Thymus (tissue), 11 donors: ENCODE measurements at regions not wholly inside any gene's neighbourhood (a gene's known extent, or its start where the extent isn't known, plus 50 kb on each side); places are given as distances from the start of the nearest gene placed in this dataset.
A peak's percentile ranks its signal among the peaks of the same experiment; 100 is the strongest.

ENCODE experiments used
- DNase-seq, 9 donors: peaks; one replicate each; pipeline ENCODE4 v3.0.0-alpha.2; 2013; ENCODE audit warnings: low spot score in 9 of 9, low read depth in 6 of 9, missing footprints in 1 of 9
- H3K27ac ChIP-seq, 2 donors: one replicate each; pipeline ENCODE4 v1.5.1; 2013; ENCODE audit warnings: control low read depth in 1 of 2, low read depth in 1 of 2, low read length in 1 of 2, mild to moderate bottlenecking in 1 of 2, moderate library complexity in 1 of 2
- H3K27me3 ChIP-seq, 2 donors: one replicate each; pipeline ENCODE4 v1.5.1; 2013; ENCODE audit warnings: low read length in 1 of 2; ENCODE audit not compliant: control insufficient read depth in 2 of 2, insufficient read depth in 1 of 2
- H3K36me3 ChIP-seq, 2 donors: one replicate each; pipeline ENCODE4 v1.5.1; 2013; ENCODE audit warnings: low read length in 1 of 2, mild to moderate bottlenecking in 1 of 2, moderate library complexity in 1 of 2; ENCODE audit not compliant: control insufficient read depth in 2 of 2, insufficient read depth in 2 of 2
- H3K4me1 ChIP-seq, 2 donors: one replicate each; pipeline ENCODE4 v1.5.1; 2013; ENCODE audit warnings: low read length in 2 of 2; ENCODE audit not compliant: control insufficient read depth in 2 of 2, insufficient read depth in 2 of 2
- H3K4me3 ChIP-seq, 2 donors: one replicate each; pipeline ENCODE4 v1.5.1; 2013; ENCODE audit warnings: low read length in 2 of 2, control low read depth in 1 of 2, mild to moderate bottlenecking in 1 of 2
- H3K9me3 ChIP-seq, 2 donors: one replicate each; pipeline ENCODE4 v1.5.1; 2013; ENCODE audit warnings: low read length in 1 of 2, mild to moderate bottlenecking in 1 of 2; ENCODE audit not compliant: control insufficient read depth in 2 of 2, insufficient read depth in 1 of 2
- WGBS: extraction: QIAGEN DNeasy Blood & Tissue Kit; methylation state at CpG from one replicate; pipeline ENCODE4 v1.1.7; 2013; 5-methylcytosine and 5-hydroxymethylcytosine counted together
- donor health status: healthy.

DNA sequence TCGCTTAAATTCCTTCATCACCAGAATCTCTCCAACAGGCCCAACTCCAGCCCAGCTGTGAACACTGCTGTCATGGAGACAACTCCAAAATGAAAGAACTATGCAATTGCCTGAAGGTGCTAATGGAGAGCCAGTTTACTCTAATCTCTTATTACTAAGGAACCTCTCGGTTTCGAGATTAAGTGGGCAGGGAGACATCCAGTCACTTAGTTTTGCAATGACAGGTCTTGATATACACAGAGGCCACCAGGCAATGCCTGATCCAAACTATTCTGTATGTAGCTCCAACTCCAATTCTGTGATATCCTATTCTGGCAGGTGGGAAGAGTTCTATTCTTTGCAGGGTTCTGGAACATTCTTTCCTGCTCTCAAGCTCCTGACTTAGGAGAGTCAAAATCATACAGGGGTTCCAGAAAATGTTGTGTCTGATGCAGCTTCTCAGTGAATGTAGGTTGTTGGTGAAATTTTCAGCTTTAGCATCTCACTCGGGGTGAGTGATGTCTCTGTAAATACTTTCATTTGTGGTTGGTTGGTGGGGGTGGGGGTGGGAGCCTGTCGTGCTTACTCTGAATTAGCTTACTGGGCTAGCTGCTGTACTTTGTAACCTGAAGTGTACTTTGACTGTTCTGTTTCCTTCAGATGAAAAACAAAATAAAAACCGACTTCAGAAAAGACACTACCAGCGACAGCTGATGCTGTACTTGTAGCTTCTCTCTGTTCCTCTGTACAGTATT lies 170.9 kb downstream of the PALM2AKAP2 start:
- Histone ChIP-seq H3K4me3 (no peak overlapping the region), H3K27ac (peak overlapping the region; percentile 77), H3K9me3 (no peaks in the 10 kb centered on the region), H3K27me3 (no peaks in the 10 kb centered on the region), H3K36me3 (no peaks in the 10 kb centered on the region), H3K4me1 (peaks cover 19 to 20% of the 10 kb centered on the region in 2 donors)
- WGBS = 52% methylated on average over 7 of the region's 7 CpGs
- DNase-seq = peak in 2 of 9 donors; percentile 48 to 70

DNA sequence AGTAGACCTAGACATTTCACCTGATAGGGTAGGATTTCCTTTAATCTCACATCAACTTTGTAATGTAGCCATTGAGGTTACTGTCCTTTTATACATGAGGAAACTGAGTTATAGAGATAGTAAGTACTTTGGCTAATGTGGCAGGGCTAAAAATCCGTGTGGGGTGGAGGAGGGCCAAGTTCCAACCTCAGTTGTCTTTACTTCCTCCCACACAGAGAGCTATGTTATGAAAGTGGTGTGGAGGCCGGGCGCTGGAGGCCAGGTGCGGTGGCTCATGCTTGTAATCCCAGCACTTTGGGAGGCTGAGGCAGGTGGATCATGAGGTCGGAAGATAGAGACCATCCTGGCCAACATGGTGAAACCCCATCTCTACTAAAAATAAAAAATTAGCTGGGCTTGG lies 173.3 kb downstream of the PALM2AKAP2 start:
- 91% methylated on average over 5 of the region's 5 CpGs for WGBS
- H3K9me3 ChIP-seq = no peaks in the 10 kb centered on the region
- H3K27ac ChIP-seq = no peak overlapping the region
- no peaks in the 10 kb centered on the region for H3K27me3 ChIP-seq
- DNase-seq = no peak
- H3K4me3 ChIP-seq = no peak overlapping the region
- H3K4me1 ChIP-seq = peaks cover 20 to 30% of the 10 kb centered on the region in 2 donors
- H3K36me3 ChIP-seq = no peaks in the 10 kb centered on the region

DNA sequence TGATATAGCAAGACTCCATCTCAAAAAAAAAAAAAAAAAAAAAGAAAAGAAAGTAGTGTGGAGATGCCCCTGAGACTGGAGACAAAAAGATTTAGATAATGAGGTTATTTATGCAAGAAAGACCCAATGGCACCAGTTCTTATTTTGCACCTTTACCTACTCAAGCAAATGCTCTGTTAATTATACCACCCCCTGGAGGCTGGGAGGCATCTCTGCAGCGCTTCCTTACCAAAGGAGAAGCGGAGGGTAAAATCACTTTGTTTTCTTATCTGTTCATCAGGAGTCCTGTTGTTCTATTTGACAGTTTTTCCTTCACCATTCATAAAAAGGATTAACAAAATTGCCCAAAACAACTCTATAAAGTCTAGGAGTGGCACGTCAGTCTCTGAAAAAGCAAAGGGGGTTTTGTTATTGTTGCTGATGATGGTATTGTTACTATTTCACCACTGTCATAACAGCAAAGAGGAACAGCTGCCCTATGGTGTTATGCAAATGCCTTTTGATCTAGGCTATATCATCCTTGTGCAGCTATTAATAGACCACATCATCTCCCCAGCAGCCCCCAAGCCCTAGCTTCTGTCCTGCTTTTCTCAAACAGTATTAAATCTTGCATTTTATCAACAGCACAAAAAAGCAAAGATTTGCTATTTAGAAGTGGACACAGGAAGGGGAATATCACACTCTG lies 174.0 kb downstream of the PALM2AKAP2 start:
- DNase-seq = no peak
- no peaks in the 10 kb centered on the region for H3K36me3 ChIP-seq
- peaks cover 20 to 30% of the 10 kb centered on the region in 2 donors for H3K4me1 ChIP-seq
- no peak overlapping the region for H3K27ac ChIP-seq
- no peaks in the 10 kb centered on the region for H3K27me3 ChIP-seq
- WGBS = 96% methylated on average over 3 of the region's 3 CpGs
- H3K4me3 ChIP-seq = no peak overlapping the region
- H3K9me3 ChIP-seq = no peaks in the 10 kb centered on the region

DNA sequence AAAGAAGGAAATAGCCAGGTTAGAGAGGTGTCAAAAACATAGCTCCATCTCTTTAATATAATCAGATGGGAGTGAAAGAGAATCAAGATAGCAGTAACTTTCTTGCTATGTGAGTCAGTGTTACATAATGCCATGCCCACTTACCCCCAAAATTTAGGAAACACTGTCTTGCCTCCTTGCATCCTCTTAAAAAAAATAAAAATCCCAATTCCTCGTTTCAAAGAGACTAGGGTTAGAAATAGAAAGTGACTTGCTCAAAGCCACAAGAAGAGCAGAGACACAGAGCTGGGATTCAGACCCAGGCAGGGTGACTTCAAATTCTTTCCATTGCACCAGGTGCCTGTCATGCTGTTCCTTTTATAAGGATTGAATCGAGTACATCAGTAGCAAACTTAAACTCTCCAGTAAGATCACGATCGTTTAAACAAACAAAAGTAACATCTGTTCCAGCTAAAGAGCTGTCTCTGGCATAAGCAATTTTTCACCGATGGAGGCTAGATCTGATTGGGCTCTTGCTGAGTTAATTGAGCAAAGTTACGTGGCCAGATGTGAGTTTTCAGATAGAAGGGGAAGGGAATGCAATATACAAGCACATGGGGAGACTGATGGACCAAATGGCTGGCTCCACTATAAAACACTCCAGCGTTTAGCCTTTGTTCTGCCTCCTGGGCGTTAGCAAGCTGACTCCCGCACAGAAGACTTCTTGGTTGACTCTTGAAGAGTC lies 176.9 kb downstream of the PALM2AKAP2 start:
- WGBS = 45% methylated on average over 9 of the region's 9 CpGs
- Histone ChIP-seq H3K27ac (peak overlapping the region in 1 of 2 donors; percentile 18), H3K36me3 (no peaks in the 10 kb centered on the region), H3K27me3 (no peaks in the 10 kb centered on the region), H3K4me1 (peaks cover 11 to 22% of the 10 kb centered on the region in 2 donors), H3K9me3 (no peaks in the 10 kb centered on the region), H3K4me3 (no peak overlapping the region)
- no peak for DNase-seq

DNA sequence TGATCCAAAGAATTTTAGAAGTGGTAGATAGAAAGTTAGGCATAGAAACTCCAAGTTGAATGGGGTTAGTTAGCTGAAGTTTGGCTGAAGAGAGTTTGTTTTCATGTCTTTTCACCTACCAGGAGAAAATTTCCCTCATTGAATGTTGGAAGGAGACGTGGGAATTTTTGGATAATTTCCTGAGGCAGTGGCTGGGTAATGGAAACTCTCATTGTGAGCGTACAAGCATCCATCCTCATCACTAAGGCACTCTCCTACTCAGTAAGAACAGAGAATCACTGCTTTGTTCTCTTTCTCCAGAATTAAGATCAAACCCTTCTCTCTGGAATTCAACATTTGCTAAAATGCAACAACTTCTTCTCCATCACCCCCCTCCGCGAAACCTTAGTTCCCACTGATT lies 179.7 kb downstream of the PALM2AKAP2 start:
- H3K9me3 ChIP-seq = no peaks in the 10 kb centered on the region
- DNase-seq = no peak
- WGBS = 96% methylated on average over 4 of the region's 4 CpGs
- no peaks in the 10 kb centered on the region for H3K27me3 ChIP-seq
- H3K36me3 ChIP-seq = no peaks in the 10 kb centered on the region
- no peak overlapping the region for H3K4me3 ChIP-seq
- no peak overlapping the region for H3K27ac ChIP-seq
- peaks cover 9 to 20% of the 10 kb centered on the region in 2 donors for H3K4me1 ChIP-seq

DNA sequence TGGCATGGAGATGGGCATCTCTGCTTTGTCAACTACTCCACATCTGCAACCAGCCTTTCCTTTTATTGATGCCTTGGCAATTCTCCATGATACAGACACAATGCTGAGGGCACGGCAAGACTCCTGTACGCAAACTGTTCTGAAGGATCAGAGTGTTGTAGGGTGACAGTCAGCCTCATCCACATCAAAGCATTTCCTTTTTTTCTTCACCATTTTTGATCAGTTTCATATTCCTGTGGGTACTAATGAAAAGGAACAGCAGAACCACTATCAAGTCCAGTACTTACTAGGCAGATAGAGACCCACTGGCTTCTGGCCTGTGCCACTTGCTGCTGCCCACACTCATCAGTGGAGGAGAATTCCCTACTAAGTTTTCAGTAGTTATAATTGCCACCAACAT lies 181.6 kb downstream of the PALM2AKAP2 start:
- Histone ChIP-seq H3K27ac (no peak overlapping the region), H3K9me3 (no peaks in the 10 kb centered on the region), H3K36me3 (no peaks in the 10 kb centered on the region), H3K27me3 (no peaks in the 10 kb centered on the region), H3K4me1 (peaks cover 9 to 21% of the 10 kb centered on the region in 2 donors), H3K4me3 (no peak overlapping the region)
- DNase-seq = peak in 1 of 9 donors; percentile 54
- 4% methylated on average over 2 of the region's 2 CpGs for WGBS

DNA sequence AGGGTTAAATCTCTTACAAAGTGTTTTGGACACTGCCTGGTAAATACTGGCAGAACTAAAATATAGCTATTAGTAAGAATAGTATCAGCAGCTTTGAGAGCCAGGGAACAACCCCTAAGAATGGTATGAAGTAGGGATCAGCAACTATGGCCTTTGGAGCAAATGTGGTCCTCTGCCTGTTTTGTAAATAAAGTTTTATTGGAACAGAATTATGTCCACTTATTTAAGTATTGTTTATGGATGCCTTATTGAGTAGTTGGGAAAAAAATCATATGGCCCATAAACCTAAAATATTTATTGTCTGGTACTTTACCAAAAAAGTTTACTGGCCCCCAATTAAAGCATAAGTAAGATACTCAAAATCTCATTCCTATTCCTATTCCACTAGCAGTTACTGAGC lies 182.2 kb downstream of the PALM2AKAP2 start:
- H3K36me3 ChIP-seq = no peaks in the 10 kb centered on the region
- DNase-seq = no peak
- peaks cover 9 to 18% of the 10 kb centered on the region in 2 donors for H3K4me1 ChIP-seq
- H3K27me3 ChIP-seq = no peaks in the 10 kb centered on the region
- no peak overlapping the region for H3K4me3 ChIP-seq
- H3K27ac ChIP-seq = no peak overlapping the region
- no peaks in the 10 kb centered on the region for H3K9me3 ChIP-seq

DNA sequence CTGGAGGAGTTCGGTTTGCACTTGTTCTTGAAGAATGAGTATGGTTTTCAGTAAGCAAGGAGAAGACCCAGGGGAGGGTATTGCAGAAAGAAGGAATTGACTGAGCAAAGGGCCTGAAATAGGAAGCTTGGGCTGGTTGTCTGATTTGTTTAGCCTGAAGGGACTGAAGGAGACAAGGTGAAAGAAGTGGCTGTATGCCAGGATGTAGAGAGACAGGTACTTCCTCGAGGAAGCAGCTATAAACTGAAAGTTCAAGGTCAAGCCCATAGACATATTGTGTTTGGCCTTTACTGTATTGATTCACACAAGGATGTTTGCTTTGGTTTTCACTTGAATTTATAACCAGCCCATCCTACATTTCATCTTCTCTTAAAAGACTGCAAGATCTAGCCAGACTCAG lies 183.1 kb downstream of the PALM2AKAP2 start:
- Histone ChIP-seq H3K27ac (no peak overlapping the region), H3K4me3 (no peak overlapping the region), H3K4me1 (peaks cover 16 to 19% of the 10 kb centered on the region in 2 donors), H3K27me3 (no peaks in the 10 kb centered on the region), H3K9me3 (no peaks in the 10 kb centered on the region), H3K36me3 (no peaks in the 10 kb centered on the region)
- WGBS = 82% methylated on average over 2 of the region's 2 CpGs
- no peak for DNase-seq
